Trophoblast cell (in vitro differentiated cells and primary cell): ENCODE measurements at regions not wholly inside any gene's neighbourhood (a gene's known extent, or its start where the extent isn't known, plus 50 kb on each side); places are given as distances from the start of the nearest gene placed in this dataset.

Source experiments
- DNase-seq, 2 donors: peaks; one replicate each; pipeline ENCODE4 v3.0.0-alpha.2; 2016
- H2AFZ ChIP-seq: 2 replicates; pipeline ENCODE4 v1.6.1; 2013; ENCODE audit warnings: low read length, moderate library complexity, mild to moderate bottlenecking; ENCODE audit not compliant: insufficient read depth, poor library complexity
- H2AK5ac ChIP-seq: 2 replicates; pipeline ENCODE4 v1.6.1; 2013; ENCODE audit warnings: mild to moderate bottlenecking, low read length
- H2BK120ac ChIP-seq: 2 replicates; pipeline ENCODE4 v1.6.1; 2013; ENCODE audit warnings: low read length, mild to moderate bottlenecking, moderate library complexity; ENCODE audit not compliant: insufficient read depth, poor library complexity
- H2BK12ac ChIP-seq: 2 replicates; pipeline ENCODE4 v1.6.1; 2013; ENCODE audit warnings: mild to moderate bottlenecking, low read length, moderate library complexity
- H2BK5ac ChIP-seq: 2 replicates; pipeline ENCODE4 v1.6.1; 2013; ENCODE audit warnings: low read length, low read depth, moderate library complexity, mild to moderate bottlenecking; ENCODE audit not compliant: poor library complexity
- H3K14ac ChIP-seq: 2 replicates; pipeline ENCODE4 v1.6.1; 2013; ENCODE audit warnings: mild to moderate bottlenecking, low read length
- H3K18ac ChIP-seq: 2 replicates; pipeline ENCODE4 v1.6.1; 2013; ENCODE audit warnings: mild to moderate bottlenecking, low read length
- H3K23ac ChIP-seq: 2 replicates; pipeline ENCODE4 v1.6.1; 2013; ENCODE audit warnings: low read length
- H3K27ac ChIP-seq: 2 replicates; pipeline ENCODE4 v1.5.1; 2013; ENCODE audit warnings: low read depth, mild to moderate bottlenecking, inconsistent platforms, low read length, moderate library complexity
- H3K27me3 ChIP-seq: 2 replicates; pipeline ENCODE4 v1.6.1; 2013; ENCODE audit warnings: inconsistent platforms, mild to moderate bottlenecking, low read length, moderate library complexity; ENCODE audit not compliant: insufficient read depth
- H3K36me3 ChIP-seq, 2 experiments: 1 replicate in 1 of 2; 2 replicates in 1 of 2; pipeline ENCODE4 v1.6.1; 2013; ENCODE audit warnings: low read length in 2 of 2, mild to moderate bottlenecking in 2 of 2, moderate library complexity in 1 of 2; ENCODE audit not compliant: insufficient read depth in 2 of 2, control insufficient read depth in 1 of 2
- H3K4ac ChIP-seq: 2 replicates; pipeline ENCODE4 v1.6.1; 2013; ENCODE audit warnings: low read depth, mild to moderate bottlenecking, low read length, moderate library complexity
- H3K4me1 ChIP-seq, 2 experiments: 1 replicate in 1 of 2; 2 replicates in 1 of 2; pipeline ENCODE4 v1.6.1; 2013; ENCODE audit warnings: low read length in 2 of 2, mild to moderate bottlenecking in 2 of 2, moderate library complexity in 1 of 2; ENCODE audit not compliant: insufficient read depth in 2 of 2, control insufficient read depth in 1 of 2
- H3K4me2 ChIP-seq: 2 replicates; pipeline ENCODE4 v1.6.1; 2013; ENCODE audit warnings: inconsistent platforms, mild to moderate bottlenecking, low read length, moderate library complexity
- H3K4me3 ChIP-seq: 2 replicates; pipeline ENCODE4 v1.5.1; 2013; ENCODE audit warnings: mild to moderate bottlenecking, low read depth, low read length, inconsistent platforms
- H3K79me1 ChIP-seq: one replicate; pipeline ENCODE4 v1.6.1; 2013; ENCODE audit warnings: low read length
- H3K79me2 ChIP-seq: 2 replicates; pipeline ENCODE4 v1.6.1; 2013; ENCODE audit warnings: low read length, mild to moderate bottlenecking; ENCODE audit not compliant: control insufficient read depth, insufficient read depth, poor library complexity
- H3K9ac ChIP-seq: 2 replicates; pipeline ENCODE4 v1.6.1; 2013; ENCODE audit warnings: mild to moderate bottlenecking, low read length
- H3K9me3 ChIP-seq: 2 replicates; pipeline ENCODE4 v1.6.1; 2013; ENCODE audit warnings: low read depth, mild to moderate bottlenecking, control low read depth, inconsistent platforms, low read length; ENCODE audit not compliant: insufficient read depth
- H4K12ac ChIP-seq: 2 replicates; pipeline ENCODE4 v1.6.1; 2013; ENCODE audit warnings: low read depth, mild to moderate bottlenecking, low read length, moderate library complexity
- H4K8ac ChIP-seq: 2 replicates; pipeline ENCODE4 v1.6.1; 2013; ENCODE audit warnings: low read depth, mild to moderate bottlenecking, low read length, moderate library complexity
- H4K91ac ChIP-seq: one replicate; pipeline ENCODE4 v1.6.1; 2013; ENCODE audit warnings: low read depth, mild to moderate bottlenecking, low read length, moderate library complexity
- WGBS: extraction: QIAGEN DNeasy Blood & Tissue Kit; methylation state at CpG from one replicate; pipeline ENCODE4 v1.1.7; 2013; ENCODE audit warnings: missing lambda C conversion rate; ENCODE audit not compliant: insufficient read length, insufficient coverage; ENCODE audit errors: extremely low coverage; 5-methylcytosine and 5-hydroxymethylcytosine counted together

DNA sequence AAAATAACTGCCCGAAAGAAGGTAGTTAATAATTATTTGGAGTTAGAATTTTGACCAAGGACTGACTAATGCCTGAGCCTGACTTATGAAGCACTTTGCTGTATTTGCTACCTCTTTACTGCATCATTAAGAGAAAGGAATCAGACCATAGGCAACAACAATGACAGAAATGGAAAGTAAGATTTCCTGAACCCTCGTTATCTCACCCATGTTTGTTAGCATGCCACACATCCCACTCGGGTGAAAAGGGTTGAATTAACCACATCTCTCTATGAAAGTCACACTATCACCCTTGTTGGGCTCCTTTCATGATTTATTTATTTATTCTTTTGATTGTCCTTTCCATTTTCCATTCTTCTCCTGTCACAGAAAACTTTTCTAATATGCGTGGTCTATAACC is 59.6 kb downstream of the OLIG3 start:
- H3K9ac ChIP-seq: no peak overlapping the region

DNA sequence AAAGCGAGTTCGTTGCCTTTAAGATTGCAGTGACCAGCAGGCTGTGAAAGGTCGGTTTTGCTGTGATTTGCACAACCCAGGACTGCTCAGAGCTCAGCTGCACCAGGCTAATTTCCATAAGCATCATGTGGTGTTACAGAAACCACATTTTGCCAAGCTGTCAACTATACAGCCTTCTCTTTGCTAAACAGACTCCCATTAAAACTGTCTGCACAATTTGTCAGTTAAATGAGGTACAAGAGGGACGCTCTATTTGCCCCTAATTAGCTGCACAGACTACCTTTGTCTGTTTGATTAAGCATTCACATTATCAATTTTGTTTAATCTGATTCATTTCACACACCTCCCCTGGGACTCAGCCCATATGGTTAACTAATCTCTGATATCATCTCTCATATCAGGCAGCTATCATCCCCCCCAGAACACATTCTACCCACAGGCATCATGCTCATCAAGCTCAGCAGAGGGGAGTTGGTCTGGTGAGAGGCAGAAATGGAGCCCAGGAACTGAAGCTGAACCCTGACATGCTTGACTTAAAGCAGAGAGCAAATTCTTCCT is 62.1 kb downstream of the OLIG3 start:
- no peak overlapping the region for H4K12ac ChIP-seq
- H2AK5ac ChIP-seq: no peak overlapping the region
- no peaks in the 10 kb centered on the region for H3K36me3 ChIP-seq
- H2AFZ ChIP-seq: no peak overlapping the region
- H3K79me2 ChIP-seq: no peaks in the 10 kb centered on the region
- no peaks in the 10 kb centered on the region for H3K4me1 ChIP-seq
- no peak overlapping the region for H2BK5ac ChIP-seq
- DNase-seq: no peak
- no peaks in the 10 kb centered on the region for H3K9me3 ChIP-seq
- H3K79me1 ChIP-seq: no peaks in the 10 kb centered on the region
- no CpG with 5 or more reads among the region's 4 CpGs for WGBS
- no peak overlapping the region for H3K4ac ChIP-seq
- no peak overlapping the region for H3K27ac ChIP-seq
- H2BK12ac ChIP-seq: no peak overlapping the region
- H3K4me2 ChIP-seq: no peak overlapping the region
- no peaks in the 10 kb centered on the region for H3K27me3 ChIP-seq
- H3K18ac ChIP-seq: no peak overlapping the region
- H4K91ac ChIP-seq: no peak overlapping the region
- no peak overlapping the region for H3K23ac ChIP-seq
- H3K4me3 ChIP-seq: no peak overlapping the region
- no peak overlapping the region for H3K14ac ChIP-seq
- H4K8ac ChIP-seq: no peak overlapping the region
- no peak overlapping the region for H2BK120ac ChIP-seq
- H3K9ac ChIP-seq: no peak overlapping the region

More for the DNA sequence above, 59.6 kb downstream of the OLIG3 start:
- H4K12ac ChIP-seq: no peak overlapping the region
- no peak overlapping the region for H3K18ac ChIP-seq
- H3K27ac ChIP-seq: no peak overlapping the region
- no peak overlapping the region for H2BK5ac ChIP-seq
- no peaks in the 10 kb centered on the region for H3K27me3 ChIP-seq
- no peak overlapping the region for H3K23ac ChIP-seq
- no peaks in the 10 kb centered on the region for H3K9me3 ChIP-seq
- no peak overlapping the region for H3K4me3 ChIP-seq
- H3K36me3 ChIP-seq: peaks cover 0 to 2% of the 10 kb centered on the region in 2 experiments
- H3K79me1 ChIP-seq: no peaks in the 10 kb centered on the region
- no peak overlapping the region for H2BK120ac ChIP-seq
- no peak overlapping the region for H3K14ac ChIP-seq
- H3K4me1 ChIP-seq: no peaks in the 10 kb centered on the region
- no peak overlapping the region for H2AFZ ChIP-seq
- H3K4ac ChIP-seq: no peak overlapping the region
- H3K79me2 ChIP-seq: no peaks in the 10 kb centered on the region
- H4K91ac ChIP-seq: no peak overlapping the region
- DNase-seq: no peak
- no peak overlapping the region for H2AK5ac ChIP-seq
- H3K4me2 ChIP-seq: no peak overlapping the region
- WGBS: no CpG with 5 or more reads among the region's 4 CpGs
- no peak overlapping the region for H2BK12ac ChIP-seq
- H4K8ac ChIP-seq: no peak overlapping the region

DNA sequence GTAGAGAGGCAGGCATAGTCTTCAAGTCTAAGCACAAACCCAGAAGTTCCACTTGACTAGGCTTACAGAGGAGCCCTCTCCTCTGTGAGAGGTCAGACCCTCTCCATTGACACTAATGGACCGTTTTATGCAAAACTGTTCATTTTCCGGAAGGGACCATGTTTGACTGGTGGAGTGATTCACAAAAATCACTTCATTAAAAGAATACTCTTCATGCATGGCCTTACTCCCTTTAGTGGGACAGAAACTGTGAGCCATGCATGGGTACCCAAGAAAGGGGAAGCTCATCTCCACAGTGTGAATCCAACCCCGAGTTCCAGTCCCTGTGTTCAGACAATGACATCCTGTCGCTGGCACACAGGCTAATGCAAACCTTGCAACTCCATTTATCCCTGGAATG is 63.2 kb downstream of the OLIG3 start:
- no peak overlapping the region for H2BK12ac ChIP-seq
- H3K79me2 ChIP-seq: no peaks in the 10 kb centered on the region
- H3K79me1 ChIP-seq: no peaks in the 10 kb centered on the region
- H4K91ac ChIP-seq: no peak overlapping the region
- no peak overlapping the region for H3K18ac ChIP-seq
- H3K9me3 ChIP-seq: no peaks in the 10 kb centered on the region
- no peaks in the 10 kb centered on the region for H3K4me1 ChIP-seq
- no peak overlapping the region for H3K4me2 ChIP-seq
- no peak overlapping the region for H2BK120ac ChIP-seq
- H3K27me3 ChIP-seq: no peaks in the 10 kb centered on the region
- no peak overlapping the region for H3K4ac ChIP-seq
- H3K23ac ChIP-seq: no peak overlapping the region
- H3K14ac ChIP-seq: no peak overlapping the region
- H3K36me3 ChIP-seq: no peaks in the 10 kb centered on the region
- WGBS: no CpG with 5 or more reads among the region's 4 CpGs
- no peak overlapping the region for H4K12ac ChIP-seq
- no peak overlapping the region for H3K27ac ChIP-seq
- H3K4me3 ChIP-seq: no peak overlapping the region
- no peak overlapping the region for H2BK5ac ChIP-seq
- no peak overlapping the region for H2AK5ac ChIP-seq
- no peak overlapping the region for H4K8ac ChIP-seq
- H3K9ac ChIP-seq: no peak overlapping the region
- no peak for DNase-seq
- H2AFZ ChIP-seq: no peak overlapping the region

DNA sequence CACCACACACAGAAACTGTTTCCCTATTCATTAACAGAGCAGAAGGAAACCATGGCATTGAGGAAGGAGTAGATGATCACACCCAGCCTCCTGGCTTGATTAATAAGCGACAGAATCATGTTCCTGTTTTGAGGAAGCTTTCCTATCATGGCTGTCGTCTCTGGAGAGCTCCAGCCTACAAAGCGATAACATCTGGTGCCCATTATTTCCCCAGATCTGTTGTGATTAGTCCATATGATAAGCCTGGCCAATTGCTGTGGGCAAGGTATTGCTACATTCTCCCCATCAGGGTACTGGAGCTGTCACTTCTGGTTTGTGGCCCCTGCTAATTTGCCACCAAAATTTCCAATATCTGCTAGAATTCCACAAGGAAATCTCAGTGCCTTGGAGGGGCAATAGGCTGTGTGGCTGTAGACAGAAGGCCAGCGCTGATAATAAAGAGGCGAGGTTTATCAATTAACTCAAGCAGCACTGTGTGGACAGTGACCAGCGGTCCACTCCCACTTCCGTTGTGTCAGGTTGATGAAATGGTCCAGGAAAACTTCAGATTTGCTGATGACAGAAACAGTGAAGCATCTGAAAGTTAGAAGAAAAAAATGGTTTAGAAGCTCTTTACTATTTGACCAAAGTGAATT is 66.4 kb downstream of the OLIG3 start:
- Histone ChIP-seq H3K4me3 (no peak overlapping the region), H3K14ac (no peak overlapping the region), H3K4me1 (no peaks in the 10 kb centered on the region), H3K23ac (no peak overlapping the region), H4K12ac (no peak overlapping the region), H2BK12ac (no peak overlapping the region), H2AFZ (no peak overlapping the region), H3K36me3 (no peaks in the 10 kb centered on the region), H2BK120ac (no peak overlapping the region), H3K9me3 (no peaks in the 10 kb centered on the region), H4K91ac (no peak overlapping the region), H2BK5ac (no peak overlapping the region), H2AK5ac (no peak overlapping the region), H3K4me2 (no peak overlapping the region), H3K79me1 (no peaks in the 10 kb centered on the region), H3K79me2 (no peaks in the 10 kb centered on the region), H3K27me3 (no peaks in the 10 kb centered on the region), H4K8ac (no peak overlapping the region), H3K4ac (no peak overlapping the region), H3K18ac (no peak overlapping the region), H3K9ac (no peak overlapping the region), H3K27ac (no peak overlapping the region)
- peak in 1 of 2 donors; percentile 18 for DNase-seq
- WGBS: no CpG with 5 or more reads among the region's 7 CpGs
